Inflammatory macrophage treated with lipopolysaccharide for 4 hours (primary cell): ENCODE measurements at regions not wholly inside any gene's neighbourhood (a gene's known extent, or its start where the extent isn't known, plus 50 kb on each side); places are given as distances from the start of the nearest gene placed in this dataset.
"Not testable (repeated sequence)": the region's sequence is repeated elsewhere in the genome, so short reads cannot be mapped to it uniquely, and the experiment has no call there.

Experiments used
- DNase-seq: peaks from one replicate; pipeline ENCODE4 v3.0.0-alpha.2; 2020

GRCh38 chr5:152104211-152104610, 179.6 kb upstream of the GLRA1 start:
- no peak for DNase-seq

GRCh38 chr5:152102908-152103307, 178.3 kb upstream of the GLRA1 start:
- not testable (repeated sequence) for DNase-seq

GRCh38 chr5:152102057-152102456, 177.4 kb upstream of the GLRA1 start:
- DNase-seq, result no peak

GRCh38 chr5:152100462-152100861, 175.8 kb upstream of the GLRA1 start:
- DNase-seq, result no peak

- no peak for DNase-seq
Measured at GRCh38 chr5:152097128-152097527, 172.5 kb upstream of the GLRA1 start.

GRCh38 chr5:152094716-152095115, 170.1 kb upstream of the GLRA1 start:
- no peak for DNase-seq

GRCh38 chr5:152094060-152094459, 169.4 kb upstream of the GLRA1 start:
- no peak for DNase-seq

GRCh38 chr5:152092580-152092979, 167.9 kb upstream of the GLRA1 start:
- no peak for DNase-seq

GRCh38 chr5:152089644-152090043, 165.0 kb upstream of the GLRA1 start:
- no peak for DNase-seq

GRCh38 chr5:152086668-152087067, 162.0 kb upstream of the GLRA1 start:
- no peak for DNase-seq

GRCh38 chr5:152084476-152084875, 159.8 kb upstream of the GLRA1 start:
- no peak for DNase-seq

- DNase-seq, result no peak
Measured at GRCh38 chr5:152083231-152083630, 158.6 kb upstream of the GLRA1 start.

- DNase-seq, result no peak
Measured at GRCh38 chr5:152072091-152072490, 147.4 kb upstream of the GLRA1 start.

- no peak for DNase-seq
Measured at GRCh38 chr5:152070591-152070990, 145.9 kb upstream of the GLRA1 start.

- no peak for DNase-seq
Measured at GRCh38 chr5:152066784-152067183, 142.1 kb upstream of the GLRA1 start.

- DNase-seq, result no peak
Measured at GRCh38 chr5:152063004-152063403, 138.4 kb upstream of the GLRA1 start.

- no peak for DNase-seq
Measured at GRCh38 chr5:152061095-152061494, 136.4 kb upstream of the GLRA1 start.

- no peak for DNase-seq
Measured at GRCh38 chr5:152058267-152058666, 133.6 kb upstream of the GLRA1 start.

- DNase-seq, result no peak
Measured at GRCh38 chr5:152056931-152057330, 132.3 kb upstream of the GLRA1 start.

- no peak for DNase-seq
Measured at GRCh38 chr5:152052470-152052869, 127.8 kb upstream of the GLRA1 start.

GRCh38 chr5:152051499-152052454, 127.1 kb upstream of the GLRA1 start:
- no peak for DNase-seq

GRCh38 chr5:152046361-152046760, 121.7 kb upstream of the GLRA1 start:
- no peak for DNase-seq

- DNase-seq, result not testable (repeated sequence)
Measured at GRCh38 chr5:152038856-152039255, 114.2 kb upstream of the GLRA1 start.

- not testable (repeated sequence) for DNase-seq
Measured at GRCh38 chr5:152026328-152027024, 101.8 kb upstream of the GLRA1 start.
